HG03354 (cell line): ENCODE measurements at regions not wholly inside any gene's neighbourhood (a gene's known extent, or its start where the extent isn't known, plus 50 kb on each side); places are given as distances from the start of the nearest gene placed in this dataset.
A peak's percentile ranks its signal among the peaks of the same experiment; 100 is the strongest.

Source experiments
- ATAC-seq: cut with Tn5 transposase; IDR thresholded peaks from one replicate; pipeline ENCODE4 v1.9.1; 2021; ENCODE audit warnings: mild to moderate bottlenecking; ENCODE audit not compliant: unreplicated experiment, poor library complexity, severe bottlenecking

- no peak for ATAC-seq
These were observed 143.3 kb downstream of the FTCDNL1 start for GRCh38 chr2:199707593-199708185.

- ATAC-seq = no peak
These were observed 145.5 kb downstream of the FTCDNL1 start for GRCh38 chr2:199705538-199705937.

- ATAC-seq = peak; percentile 74
These were observed 146.4 kb downstream of the FTCDNL1 start for GRCh38 chr2:199704358-199705238.

GRCh38 chr2:199703199-199703598 is 147.8 kb downstream of the FTCDNL1 start:
- no peak for ATAC-seq

- no peak for ATAC-seq
These were observed 153.5 kb downstream of the FTCDNL1 start for GRCh38 chr2:199697469-199697868.

- no peak for ATAC-seq
These were observed 154.9 kb downstream of the FTCDNL1 start for GRCh38 chr2:199696048-199696447.

- ATAC-seq = no peak
These were observed 157.1 kb downstream of the FTCDNL1 start for GRCh38 chr2:199693861-199694260.

- no peak for ATAC-seq
These were observed 158.5 kb downstream of the FTCDNL1 start for GRCh38 chr2:199692489-199692888.

GRCh38 chr2:199690225-199690624 is 160.8 kb downstream of the FTCDNL1 start:
- no peak for ATAC-seq

- ATAC-seq = no peak
These were observed 165.3 kb downstream of the FTCDNL1 start for GRCh38 chr2:199685669-199686068.

GRCh38 chr2:199684832-199685231 is 166.2 kb downstream of the FTCDNL1 start:
- ATAC-seq = peak; percentile 69

- no peak for ATAC-seq
These were observed 166.8 kb downstream of the FTCDNL1 start for GRCh38 chr2:199684168-199684567.

- no peak for ATAC-seq
These were observed 169.0 kb downstream of the FTCDNL1 start for GRCh38 chr2:199682001-199682400.

- no peak for ATAC-seq
These were observed 170.5 kb downstream of the FTCDNL1 start for GRCh38 chr2:199680482-199680881.

GRCh38 chr2:199679883-199680282 is 171.1 kb downstream of the FTCDNL1 start:
- ATAC-seq = no peak

- no peak for ATAC-seq
These were observed 173.1 kb downstream of the FTCDNL1 start for GRCh38 chr2:199677881-199678280.

- no peak for ATAC-seq
These were observed 182.3 kb downstream of the FTCDNL1 start for GRCh38 chr2:199668645-199669044.

- ATAC-seq = peak; percentile 76
These were observed 187.8 kb downstream of the FTCDNL1 start for GRCh38 chr2:199663157-199663556.

GRCh38 chr2:199662255-199662654 is 188.7 kb downstream of the FTCDNL1 start:
- ATAC-seq = no peak

GRCh38 chr2:199660167-199660566 is 190.8 kb downstream of the FTCDNL1 start:
- ATAC-seq = no peak

- ATAC-seq = no peak
These were observed 191.8 kb downstream of the FTCDNL1 start for GRCh38 chr2:199659207-199659606.
